ENCODE measurements at regions not wholly inside any gene's neighbourhood (a gene's known extent, or its start where the extent isn't known, plus 50 kb on each side); places are given as distances from the start of the nearest gene placed in this dataset.

DNA sequence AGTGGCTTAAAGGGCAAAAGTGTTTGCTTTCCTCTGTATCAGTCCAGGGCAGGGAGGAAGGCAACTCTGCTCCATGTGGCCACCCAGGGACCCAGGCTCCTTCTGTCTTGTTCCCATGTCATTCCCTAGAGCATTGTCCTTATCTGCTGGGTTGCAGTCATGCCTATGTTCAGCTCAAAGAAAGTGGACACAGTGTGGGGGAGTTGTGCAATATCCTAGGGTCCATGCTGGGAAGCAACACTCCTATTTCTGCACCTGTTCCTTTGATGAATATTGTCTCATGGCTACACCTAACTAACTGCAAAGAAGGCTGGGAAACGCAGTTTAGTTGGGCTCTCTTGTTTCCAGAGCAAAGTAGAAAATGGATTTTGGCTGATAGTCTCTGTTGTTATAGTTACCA is 107.0 kb upstream of the OTUD4 start:
- TF ChIP-seq CTCF (IDR thresholded peaks at IDR 0.05) = no peak

DNA sequence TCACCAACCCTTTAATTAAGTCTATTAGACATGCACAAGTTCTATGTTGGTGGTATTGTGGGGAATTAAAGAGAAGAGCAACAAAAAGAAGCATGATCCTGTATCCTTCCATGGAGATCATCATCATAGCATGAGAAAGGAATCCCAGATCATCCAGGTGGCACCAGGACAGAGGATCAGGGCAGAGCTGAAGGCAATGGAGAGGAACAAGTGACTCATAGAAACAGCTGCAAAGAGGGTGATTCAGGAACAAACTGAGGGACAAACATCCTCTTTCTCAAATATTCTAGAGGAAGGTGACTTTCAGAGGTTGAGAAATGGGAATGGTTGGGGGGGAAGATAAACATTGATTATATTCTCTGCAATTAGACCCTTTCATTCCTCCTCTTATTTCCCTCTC is 105.5 kb upstream of the OTUD4 start:
- ChIA-PET CTCF (interaction anchor here (1.4 kb wide), 1 partner anchor 324 kb away, joined by 4 read pairs; no protein-coding TSS in a partner anchor), POLR2A (no interaction called here)
- DNase-seq (no peak), ATAC-seq (no peak)
- intact Hi-C loops (cut with micrococcal nuclease) = no loop called here
- Mint-ChIP-seq H3K4me1 (ENCODE audit: low read depth) (no peaks in the 10 kb centered on the region), H3K27ac (no peak overlapping the region), H3K27me3 (peaks cover 11% of the 10 kb centered on the region), H3K36me3 (ENCODE audit: low read depth) (no peaks in the 10 kb centered on the region), H3K4me3 (no peak overlapping the region), H3K9me3 (no peaks in the 10 kb centered on the region)
- TF ChIP-seq CTCF (IDR thresholded peaks at IDR 0.05) = no peak

More for the DNA sequence above, 107.0 kb upstream of the OTUD4 start:
- H3K4me1 Mint-ChIP-seq (ENCODE audit: low read depth) = no peaks in the 10 kb centered on the region
- no peak overlapping the region for H3K27ac Mint-ChIP-seq
- no peak overlapping the region for H3K4me3 Mint-ChIP-seq
- no peaks in the 10 kb centered on the region for H3K36me3 Mint-ChIP-seq (ENCODE audit: low read depth)
- intact Hi-C loops (cut with micrococcal nuclease) = no loop called here
- DNase-seq = no peak
- peaks cover 1% of the 10 kb centered on the region for H3K9me3 Mint-ChIP-seq
- POLR2A ChIA-PET = no interaction called here
- CTCF ChIA-PET = interaction anchor here (1.4 kb wide), 1 partner anchor 322 kb away, joined by 4 read pairs; no protein-coding TSS in a partner anchor
- peaks cover 14% of the 10 kb centered on the region for H3K27me3 Mint-ChIP-seq
- ATAC-seq = no peak

GRCh38 chr4:145283909-145284308 is 103.5 kb upstream of the OTUD4 start:
- intact Hi-C loops (cut with micrococcal nuclease) = no loop called here
- Mint-ChIP-seq H3K36me3 (ENCODE audit: low read depth) (no peaks in the 10 kb centered on the region), H3K9me3 (no peaks in the 10 kb centered on the region), H3K27ac (no peak overlapping the region), H3K27me3 (peaks cover 11% of the 10 kb centered on the region), H3K4me1 (ENCODE audit: low read depth) (no peaks in the 10 kb centered on the region), H3K4me3 (no peak overlapping the region)
- TF ChIP-seq CTCF (IDR thresholded peaks at IDR 0.05) = no peak
- ChIA-PET CTCF (no interaction called here), POLR2A (interaction anchor here (0.6 kb wide), 1 partner anchor 24 kb away, joined by 3 read pairs; no protein-coding TSS in a partner anchor)
- ATAC-seq (no peak), DNase-seq (no peak)

DNA sequence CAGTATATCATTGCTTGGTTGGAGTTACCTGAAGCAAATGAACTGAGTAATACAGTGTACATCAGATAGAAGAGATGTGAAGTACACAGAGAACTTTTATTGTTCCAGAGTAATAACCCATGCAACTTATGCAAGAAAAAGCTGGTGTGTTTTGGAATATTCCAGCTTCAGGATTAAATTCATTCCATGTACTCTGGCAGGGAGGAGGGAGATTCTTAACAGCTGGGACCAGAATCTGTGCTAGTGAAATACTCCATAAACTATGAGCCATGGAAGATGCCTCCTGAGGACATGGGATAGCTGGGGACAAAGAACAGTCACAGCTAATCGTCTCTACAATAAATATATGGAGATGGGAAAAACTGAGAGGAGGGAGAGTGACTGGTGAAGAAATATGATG is 101.6 kb upstream of the OTUD4 start:
- H3K27me3 Mint-ChIP-seq = peaks cover 5% of the 10 kb centered on the region
- no peak for TF ChIP-seq CTCF (IDR thresholded peaks at IDR 0.05)
- DNase-seq = no peak
- no peak for ATAC-seq
- H3K4me3 Mint-ChIP-seq = no peak overlapping the region
- H3K36me3 Mint-ChIP-seq (ENCODE audit: low read depth) = no peaks in the 10 kb centered on the region
- intact Hi-C loops (cut with micrococcal nuclease) = no loop called here
- no peaks in the 10 kb centered on the region for H3K4me1 Mint-ChIP-seq (ENCODE audit: low read depth)
- ChIA-PET CTCF (interaction anchor here (1.1 to 1.4 kb wide), 2 partner anchors 42 to 48 kb away, joined by 3 read pairs; no protein-coding TSS in a partner anchor), POLR2A (interaction anchor here (0.7 kb wide), 1 partner anchor 69 kb away, joined by 3 read pairs; no protein-coding TSS in a partner anchor)
- no peaks in the 10 kb centered on the region for H3K9me3 Mint-ChIP-seq
- no peak overlapping the region for H3K27ac Mint-ChIP-seq

DNA sequence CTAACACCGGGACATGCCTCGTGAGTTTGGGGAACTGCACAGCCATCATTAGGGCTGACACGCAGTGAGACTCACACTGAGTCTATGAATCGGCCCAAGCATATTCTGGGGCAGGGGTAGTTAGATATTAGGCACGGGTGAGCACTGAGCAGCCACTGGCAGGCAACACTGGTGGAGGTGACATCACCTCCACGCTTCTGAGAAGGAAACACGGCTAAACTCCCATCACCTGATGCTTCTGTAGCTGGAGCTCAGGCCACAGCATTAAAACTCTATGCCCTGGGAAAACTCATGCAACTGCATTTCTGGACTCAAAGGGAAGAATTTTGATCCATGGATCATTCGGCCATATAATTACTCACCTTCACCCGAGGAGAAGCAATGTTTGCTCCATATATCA is 100.8 kb upstream of the OTUD4 start:
- intact Hi-C loops (cut with micrococcal nuclease) = no loop called here

More for the DNA sequence above, 100.8 kb upstream of the OTUD4 start:
- POLR2A ChIA-PET = interaction anchor here (0.7 kb wide), 1 partner anchor 70 kb away, joined by 3 read pairs; no protein-coding TSS in a partner anchor
- Mint-ChIP-seq H3K9me3 (no peaks in the 10 kb centered on the region), H3K36me3 (ENCODE audit: low read depth) (no peaks in the 10 kb centered on the region), H3K4me1 (ENCODE audit: low read depth) (no peaks in the 10 kb centered on the region), H3K27ac (no peak overlapping the region), H3K27me3 (peaks cover 5% of the 10 kb centered on the region), H3K4me3 (no peak overlapping the region)
- ATAC-seq = no peak
- CTCF ChIA-PET = interaction anchor here (1.4 kb wide), 1 partner anchor 43 kb away, joined by 3 read pairs; no protein-coding TSS in a partner anchor
- DNase-seq = no peak
- no peak for TF ChIP-seq CTCF (IDR thresholded peaks at IDR 0.05)

Data from activated CD8-positive, alpha-beta T cell treated with anti-CD3 and anti-CD28 coated beads for 36 hours (primary cell).